Naive thymus-derived CD8-positive, alpha-beta T cell (primary cell): ENCODE measurements at regions not wholly inside any gene's neighbourhood (a gene's known extent, or its start where the extent isn't known, plus 50 kb on each side); places are given as distances from the start of the nearest gene placed in this dataset.
"Not testable (repeated sequence)": the region's sequence is repeated elsewhere in the genome, so short reads cannot be mapped to it uniquely, and the experiment has no call there.

Experiments used
- ATAC-seq, 2 donors: fragments of 150-1000 bp; cut with Tn5 transposase in 1 of 2; sonication (Bioruptor Pico), chemical (Tn5 transposase) in 1 of 2; 1 replicate in 1 of 2; 2 replicates in 1 of 2; pipeline ENCODE4 v1.10.0; 2021; ENCODE audit warnings: mild to moderate bottlenecking in 2 of 2, moderate library complexity in 2 of 2
- POLR2A ChIA-PET: fragments of 350-600 bp; sonication (Branson Sonifier 250); formaldehyde crosslinking; loops from one replicate; lab custom pipeline; 2021; ENCODE audit warnings: antibody characterized with exemption; lab: Charles Lee
- DNase-seq, 10 donors: peaks; one replicate each; pipeline versions ENCODE4 v3.0.0 to v3.0.0-alpha.2; 2020 to 2022
- H3K27ac Mint-ChIP-seq, 10 donors: one replicate each; pipeline ENCODE4 v1.8.0; 2020 to 2022; ENCODE audit warnings: mild to moderate bottlenecking in 10 of 10, mixed read lengths in 10 of 10, moderate library complexity in 4 of 10, inconsistent platforms in 1 of 10
- H3K27me3 Mint-ChIP-seq, 5 donors: one replicate each; pipeline ENCODE4 v1.8.0; 2021 to 2022; ENCODE audit warnings: mixed read lengths in 5 of 5
- H3K36me3 Mint-ChIP-seq, 3 donors: one replicate each; pipeline ENCODE4 v1.8.0; 2020 to 2022; ENCODE audit warnings: mixed read lengths in 3 of 3, mild to moderate bottlenecking in 2 of 3, inconsistent platforms in 1 of 3
- H3K4me1 Mint-ChIP-seq, 4 donors: one replicate each; pipeline ENCODE4 v1.8.0; 2021 to 2022; ENCODE audit warnings: mixed read lengths in 4 of 4
- H3K4me3 Mint-ChIP-seq, 10 donors: one replicate each; pipeline ENCODE4 v1.8.0; 2020 to 2022; ENCODE audit warnings: mild to moderate bottlenecking in 10 of 10, mixed read lengths in 10 of 10, moderate library complexity in 6 of 10, inconsistent platforms in 1 of 10
- H3K9me3 Mint-ChIP-seq, 9 donors: one replicate each; pipeline ENCODE4 v1.8.0; 2020 to 2022; ENCODE audit warnings: mixed read lengths in 9 of 9, mild to moderate bottlenecking in 3 of 9, inconsistent platforms in 1 of 9, moderate library complexity in 1 of 9

- Mint-ChIP-seq H3K36me3 (no peaks in the 10 kb centered on the region), H3K27me3 (peaks cover 0 to 9% (median 1%) of the 10 kb centered on the region in 5 donors), H3K27ac (no peak overlapping the region), H3K9me3 (peaks cover 0 to 2% (median 0%) of the 10 kb centered on the region in 9 donors), H3K4me3 (no peak overlapping the region), H3K4me1 (no peaks in the 10 kb centered on the region)
- no peak for ATAC-seq
- POLR2A ChIA-PET: no interaction called here
- no peak for DNase-seq
Observed at GRCh38 chr6:63467247-63467954, 104.9 kb upstream of the LOC128125822 start.

GRCh38 chr6:63471145-63471544 lies 101.1 kb upstream of the LOC128125822 start:
- H3K9me3 Mint-ChIP-seq, ATAC-seq, H3K4me1 Mint-ChIP-seq, H3K4me3 Mint-ChIP-seq, DNase-seq, POLR2A ChIA-PET, H3K36me3 Mint-ChIP-seq, H3K27me3 Mint-ChIP-seq, H3K27ac Mint-ChIP-seq: not testable (repeated sequence)

- Mint-ChIP-seq H3K9me3 (peaks cover 0 to 2% (median 0%) of the 10 kb centered on the region in 9 donors), H3K27me3 (peaks cover 0 to 6% (median 1%) of the 10 kb centered on the region in 5 donors), H3K36me3 (no peaks in the 10 kb centered on the region), H3K4me1 (no peaks in the 10 kb centered on the region), H3K27ac (no peak overlapping the region), H3K4me3 (no peak overlapping the region)
- POLR2A ChIA-PET: no interaction called here
- DNase-seq: no peak
- no peak for ATAC-seq
Observed at GRCh38 chr6:63471654-63472053, 100.6 kb upstream of the LOC128125822 start.

- H3K4me1 Mint-ChIP-seq: no peaks in the 10 kb centered on the region
- POLR2A ChIA-PET: no interaction called here
- no peaks in the 10 kb centered on the region for H3K36me3 Mint-ChIP-seq
- DNase-seq (no peak), ATAC-seq (no peak)
- H3K9me3 Mint-ChIP-seq: peaks cover 0 to 2% (median 0%) of the 10 kb centered on the region in 9 donors
- peak overlapping the region in 1 of 10 donors; percentile 40 for H3K27ac Mint-ChIP-seq
- H3K27me3 Mint-ChIP-seq: peaks cover 0 to 10% (median 6%) of the 10 kb centered on the region in 5 donors
- H3K4me3 Mint-ChIP-seq: no peak overlapping the region
Observed at GRCh38 chr6:63475707-63476106, 96.6 kb upstream of the LOC128125822 start.

- Mint-ChIP-seq H3K27me3 (peaks cover 0 to 9% (median 6%) of the 10 kb centered on the region in 5 donors), H3K36me3 (no peaks in the 10 kb centered on the region), H3K9me3 (peaks cover 0 to 2% (median 0%) of the 10 kb centered on the region in 9 donors), H3K27ac (no peak overlapping the region), H3K4me1 (no peaks in the 10 kb centered on the region), H3K4me3 (no peak overlapping the region)
- ATAC-seq: no peak
- POLR2A ChIA-PET: no interaction called here
- no peak for DNase-seq
Observed at GRCh38 chr6:63476302-63476701, 96.0 kb upstream of the LOC128125822 start.

GRCh38 chr6:63477422-63478040 lies 94.7 kb upstream of the LOC128125822 start:
- Mint-ChIP-seq H3K27me3 (peaks cover 0 to 6% (median 4%) of the 10 kb centered on the region in 5 donors), H3K36me3 (no peaks in the 10 kb centered on the region)
- no peak for ATAC-seq

GRCh38 chr6:63478734-63479133 lies 93.5 kb upstream of the LOC128125822 start:
- POLR2A ChIA-PET: no interaction called here
- DNase-seq (no peak), ATAC-seq (no peak)
- no peak overlapping the region for H3K4me3 Mint-ChIP-seq
- peaks cover 0 to 2% (median 0%) of the 10 kb centered on the region in 9 donors for H3K9me3 Mint-ChIP-seq
- H3K27me3 Mint-ChIP-seq: peaks cover 0 to 8% (median 4%) of the 10 kb centered on the region in 5 donors
- H3K4me1 Mint-ChIP-seq: no peaks in the 10 kb centered on the region
- peak overlapping the region in 1 of 10 donors; percentile 13 for H3K27ac Mint-ChIP-seq
- no peaks in the 10 kb centered on the region for H3K36me3 Mint-ChIP-seq

More at GRCh38 chr6:63477422-63478040, 94.7 kb upstream of the LOC128125822 start:
- POLR2A ChIA-PET: no interaction called here
- Mint-ChIP-seq H3K9me3 (no peaks in the 10 kb centered on the region), H3K4me3 (no peak overlapping the region), H3K27ac (no peak overlapping the region), H3K4me1 (no peaks in the 10 kb centered on the region)
- DNase-seq: no peak

GRCh38 chr6:63486196-63486595 lies 86.1 kb upstream of the LOC128125822 start:
- H3K4me3 Mint-ChIP-seq: no peak overlapping the region
- ATAC-seq (no peak), DNase-seq (no peak)
- H3K9me3 Mint-ChIP-seq: peaks cover 0 to 2% (median 0%) of the 10 kb centered on the region in 9 donors
- no peaks in the 10 kb centered on the region for H3K4me1 Mint-ChIP-seq
- POLR2A ChIA-PET: no interaction called here
- H3K36me3 Mint-ChIP-seq: no peaks in the 10 kb centered on the region
- H3K27me3 Mint-ChIP-seq: peaks cover 0 to 9% (median 4%) of the 10 kb centered on the region in 5 donors
- no peak overlapping the region for H3K27ac Mint-ChIP-seq

- no peak overlapping the region for H3K27ac Mint-ChIP-seq
- H3K9me3 Mint-ChIP-seq: peaks cover 0 to 2% (median 0%) of the 10 kb centered on the region in 9 donors
- no peaks in the 10 kb centered on the region for H3K36me3 Mint-ChIP-seq
- H3K27me3 Mint-ChIP-seq: peaks cover 0 to 10% (median 4%) of the 10 kb centered on the region in 5 donors
- H3K4me1 Mint-ChIP-seq: no peaks in the 10 kb centered on the region
- no peak for DNase-seq
- POLR2A ChIA-PET: no interaction called here
- no peak for ATAC-seq
- H3K4me3 Mint-ChIP-seq: no peak overlapping the region
Observed at GRCh38 chr6:63487103-63487813, 85.0 kb upstream of the LOC128125822 start.

- DNase-seq (no peak), ATAC-seq (no peak)
- peaks cover 0 to 6% (median 2%) of the 10 kb centered on the region in 5 donors for H3K27me3 Mint-ChIP-seq
- no peaks in the 10 kb centered on the region for H3K9me3 Mint-ChIP-seq
- peak overlapping the region in 1 of 10 donors; percentile 65 for H3K27ac Mint-ChIP-seq
- POLR2A ChIA-PET: no interaction called here
- H3K4me1 Mint-ChIP-seq: no peaks in the 10 kb centered on the region
- H3K4me3 Mint-ChIP-seq: no peak overlapping the region
- no peaks in the 10 kb centered on the region for H3K36me3 Mint-ChIP-seq
Observed at GRCh38 chr6:63491119-63491518, 81.2 kb upstream of the LOC128125822 start.

- DNase-seq (no peak), ATAC-seq (no peak)
- H3K27me3 Mint-ChIP-seq: peaks cover 0 to 3% (median 1%) of the 10 kb centered on the region in 5 donors
- no peak overlapping the region for H3K4me3 Mint-ChIP-seq
- H3K36me3 Mint-ChIP-seq: no peaks in the 10 kb centered on the region
- H3K4me1 Mint-ChIP-seq: no peaks in the 10 kb centered on the region
- H3K9me3 Mint-ChIP-seq: no peaks in the 10 kb centered on the region
- no peak overlapping the region for H3K27ac Mint-ChIP-seq
- POLR2A ChIA-PET: no interaction called here
Observed at GRCh38 chr6:63492476-63492875, 79.8 kb upstream of the LOC128125822 start.

- Mint-ChIP-seq H3K36me3 (no peaks in the 10 kb centered on the region), H3K4me1 (no peaks in the 10 kb centered on the region), H3K27ac (no peak overlapping the region), H3K9me3 (no peaks in the 10 kb centered on the region), H3K27me3 (peaks cover 0 to 5% (median 1%) of the 10 kb centered on the region in 5 donors), H3K4me3 (no peak overlapping the region)
- POLR2A ChIA-PET: no interaction called here
- ATAC-seq (no peak), DNase-seq (no peak)
Observed at GRCh38 chr6:63493557-63493956, 78.7 kb upstream of the LOC128125822 start.

GRCh38 chr6:63496361-63496804 lies 75.9 kb upstream of the LOC128125822 start:
- Mint-ChIP-seq H3K4me3 (no peak overlapping the region), H3K9me3 (no peaks in the 10 kb centered on the region), H3K27ac (no peak overlapping the region), H3K27me3 (peaks cover 0 to 6% (median 1%) of the 10 kb centered on the region in 5 donors), H3K36me3 (no peaks in the 10 kb centered on the region), H3K4me1 (no peaks in the 10 kb centered on the region)
- POLR2A ChIA-PET: no interaction called here
- DNase-seq (no peak), ATAC-seq (no peak)
